Epithelial cell of esophagus (primary cell): ENCODE measurements at regions not wholly inside any gene's neighbourhood (a gene's known extent, or its start where the extent isn't known, plus 50 kb on each side); places are given as distances from the start of the nearest gene placed in this dataset.

Source experiments
- DNase-seq: peaks from one replicate; pipeline ENCODE4 v3.0.0; 2010; ENCODE audit warnings: low read depth
- H3K4me3 ChIP-seq: 2 replicates; pipeline ENCODE4 v1.5.1; 2011; ENCODE audit warnings: mild to moderate bottlenecking, low read length, control low read depth
- TF ChIP-seq, protein P1 (sequence below): IDR thresholded peaks from 2 replicates; pipeline ENCODE4 v1.5.1; 2011; ENCODE audit warnings: low read depth, mild to moderate bottlenecking, low read length, control low read depth, inconsistent platforms; ENCODE audit not compliant: insufficient read depth; ENCODE audit errors: missing control alignments

DNA sequence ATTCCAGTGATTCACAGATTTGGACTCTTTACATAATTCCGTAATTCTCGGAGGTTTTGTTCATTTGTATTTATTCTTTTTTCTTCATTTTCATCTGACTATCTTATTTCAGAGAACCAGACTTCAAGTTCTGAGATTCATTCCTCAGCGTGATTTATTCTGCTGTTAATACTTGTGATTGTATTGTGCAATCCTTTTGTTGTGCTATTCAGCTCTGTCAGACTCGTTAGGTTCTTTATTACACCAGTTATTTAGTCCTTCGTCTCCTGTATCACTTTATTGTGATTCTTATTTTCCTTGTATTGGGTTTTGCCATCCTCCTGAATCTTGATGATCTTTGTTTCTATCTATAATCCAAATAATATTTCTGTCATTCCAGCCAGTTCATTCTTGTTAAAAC, 529.3 kb upstream of the LRRTM4 start:
- TF ChIP-seq, protein P1, sequence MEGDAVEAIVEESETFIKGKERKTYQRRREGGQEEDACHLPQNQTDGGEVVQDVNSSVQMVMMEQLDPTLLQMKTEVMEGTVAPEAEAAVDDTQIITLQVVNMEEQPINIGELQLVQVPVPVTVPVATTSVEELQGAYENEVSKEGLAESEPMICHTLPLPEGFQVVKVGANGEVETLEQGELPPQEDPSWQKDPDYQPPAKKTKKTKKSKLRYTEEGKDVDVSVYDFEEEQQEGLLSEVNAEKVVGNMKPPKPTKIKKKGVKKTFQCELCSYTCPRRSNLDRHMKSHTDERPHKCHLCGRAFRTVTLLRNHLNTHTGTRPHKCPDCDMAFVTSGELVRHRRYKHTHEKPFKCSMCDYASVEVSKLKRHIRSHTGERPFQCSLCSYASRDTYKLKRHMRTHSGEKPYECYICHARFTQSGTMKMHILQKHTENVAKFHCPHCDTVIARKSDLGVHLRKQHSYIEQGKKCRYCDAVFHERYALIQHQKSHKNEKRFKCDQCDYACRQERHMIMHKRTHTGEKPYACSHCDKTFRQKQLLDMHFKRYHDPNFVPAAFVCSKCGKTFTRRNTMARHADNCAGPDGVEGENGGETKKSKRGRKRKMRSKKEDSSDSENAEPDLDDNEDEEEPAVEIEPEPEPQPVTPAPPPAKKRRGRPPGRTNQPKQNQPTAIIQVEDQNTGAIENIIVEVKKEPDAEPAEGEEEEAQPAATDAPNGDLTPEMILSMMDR: no peak
- H3K4me3 ChIP-seq: no peak overlapping the region
- DNase-seq: no peak

DNA sequence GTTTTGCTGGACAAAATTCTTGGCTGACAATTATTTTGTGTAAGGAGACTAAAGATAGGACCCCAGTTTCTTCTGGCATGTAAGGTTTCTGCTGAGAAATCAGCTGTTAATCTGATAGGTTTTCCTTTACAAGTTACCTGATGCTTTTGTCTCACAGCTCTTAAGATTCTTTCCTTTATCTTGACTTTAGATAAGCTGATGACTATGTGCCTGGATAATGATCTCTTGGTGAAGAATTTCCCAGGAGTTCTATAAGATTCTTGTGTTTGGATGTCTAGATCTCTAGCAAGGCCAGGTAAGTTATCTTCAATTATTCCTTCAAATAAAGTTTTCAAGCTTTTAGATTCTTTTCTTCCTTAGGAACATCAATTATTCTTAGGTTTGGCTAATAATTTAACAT, 534.8 kb upstream of the LRRTM4 start:
- H3K4me3 ChIP-seq: no peak overlapping the region
- TF ChIP-seq, protein P1: no peak
- DNase-seq: no peak

DNA sequence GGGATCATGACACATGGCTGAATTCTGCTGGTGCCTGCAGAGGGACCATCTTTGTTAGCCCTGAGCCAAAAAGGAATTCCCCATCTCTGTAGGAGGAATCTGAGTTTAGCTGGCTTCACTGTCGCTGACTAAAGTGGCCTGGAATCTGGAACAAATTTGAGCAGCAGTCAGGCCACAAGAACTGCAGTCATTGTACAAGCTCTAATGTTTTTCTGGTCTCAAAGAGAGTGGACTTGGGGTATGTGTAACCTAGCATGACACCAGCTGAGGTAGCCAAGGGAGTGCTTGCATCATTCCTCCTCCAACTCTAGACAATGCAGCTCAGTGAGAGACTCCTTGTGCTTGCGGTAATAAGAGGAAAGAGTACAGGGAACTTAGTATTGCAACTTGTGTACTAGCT, 539.1 kb upstream of the LRRTM4 start:
- TF ChIP-seq, protein P1: no peak
- no peak for DNase-seq
- H3K4me3 ChIP-seq: no peak overlapping the region

- DNase-seq: no peak
- no peak overlapping the region for H3K4me3 ChIP-seq
- TF ChIP-seq, protein P1: no peak
Measured at GRCh38 chr2:78061732-78062131, 539.6 kb upstream of the LRRTM4 start.

DNA sequence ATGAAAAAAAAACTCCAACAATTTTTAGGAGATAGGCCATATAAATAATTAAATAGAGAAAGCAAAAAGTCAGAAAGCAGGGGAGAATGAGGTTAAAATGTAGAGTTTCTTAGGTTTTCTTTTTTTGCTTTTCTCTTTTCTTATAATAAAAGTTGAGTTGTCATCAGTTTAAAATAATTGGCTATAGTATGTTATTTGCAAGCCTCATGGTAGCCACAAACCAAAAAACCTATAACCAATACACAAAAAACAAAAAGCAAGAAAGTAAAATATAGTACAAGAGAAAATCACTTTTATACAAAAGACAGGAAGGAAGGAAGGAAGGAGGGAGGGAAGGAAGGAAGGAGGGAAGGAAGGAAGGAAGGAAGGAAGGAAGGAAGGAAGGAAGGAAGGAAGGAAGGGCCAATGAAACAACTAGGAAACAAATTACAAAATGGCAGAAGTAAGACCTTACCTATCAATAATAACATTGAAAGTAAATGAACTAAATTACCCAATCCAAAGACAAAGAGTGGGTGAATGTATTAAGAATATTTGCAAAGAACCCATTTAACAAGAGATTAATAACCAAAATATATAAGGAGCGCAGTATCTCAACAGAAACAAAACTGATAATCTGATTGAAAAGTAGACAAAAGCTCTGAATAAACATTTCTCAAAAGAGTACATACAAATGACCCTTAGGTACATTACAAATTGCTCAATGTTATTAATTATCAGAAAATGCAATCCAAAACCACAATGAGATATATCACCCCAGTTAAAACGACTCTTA, 541.3 kb upstream of the LRRTM4 start:
- no peak for DNase-seq
- TF ChIP-seq, protein P1: no peak
- no peak overlapping the region for H3K4me3 ChIP-seq

GRCh38 chr2:78065366-78065765, 543.2 kb upstream of the LRRTM4 start:
- TF ChIP-seq, protein P1: no peak
- no peak for DNase-seq

GRCh38 chr2:78068808-78069207, 546.6 kb upstream of the LRRTM4 start:
- H3K4me3 ChIP-seq: no peak overlapping the region
- TF ChIP-seq, protein P1: no peak
- no peak for DNase-seq

More at GRCh38 chr2:78065366-78065765, 543.2 kb upstream of the LRRTM4 start:
- H3K4me3 ChIP-seq: no peak overlapping the region
